Right lobe of liver (tissue), 4 donors: ENCODE measurements at regions not wholly inside any gene's neighbourhood (a gene's known extent, or its start where the extent isn't known, plus 50 kb on each side); places are given as distances from the start of the nearest gene placed in this dataset.

Experiments used
- CTCF ChIP-seq, 4 donors: fragments of 200-600 bp in 3 of 4; fragments of 450-650 bp in 1 of 4; IDR thresholded peaks; one replicate each; pipeline versions ENCODE4 v1.5.1 to v1.8.0; 2016 to 2022; ENCODE audit warnings: antibody characterized with exemption in 4 of 4, mild to moderate bottlenecking in 2 of 4
- POLR2A ChIP-seq: fragments of 450-650 bp; IDR thresholded peaks from one replicate; pipeline ENCODE4 v1.6.1; 2017; ENCODE audit warnings: antibody characterized with exemption, mild to moderate bottlenecking
- donor health status: DM: no; HTN: no; CAD: no.
- donor health status: DM: no; HTN: no; CAD: no.
- donor health status: DM: no; HTN: yes; CAD: no.

GRCh38 chr1:60415696-60416095 is 342.1 kb upstream of the C1orf87 start:
- TF ChIP-seq CTCF (IDR thresholded peaks at IDR 0.05) = no peak
- TF ChIP-seq POLR2A = no peak
